ENCODE measurements at regions not wholly inside any gene's neighbourhood (a gene's known extent, or its start where the extent isn't known, plus 50 kb on each side); places are given as distances from the start of the nearest gene placed in this dataset.

GRCh38 chr12:75944097-75944904 is 87.3 kb downstream of the PHLDA1 start (continued):
- TF ChIP-seq CHD4 (IDR thresholded peaks at IDR 0.05; ENCODE audit: borderline replicate concordance, low read length), result peak; percentile 96; the same call in 1 of the 2 replicates
- peak; percentile 64 for TF ChIP-seq PPARG (CRISPR knock-in tag; conservative IDR thresholded peaks at IDR 0.05)
- TF ChIP-seq PHF21A (CRISPR knock-in tag; IDR thresholded peaks at IDR 0.05), result 0 out of 2 replicates have a peak, but pooled peaks have one; percentile 17
- peak; percentile 98 for TF ChIP-seq JUNB (CRISPR knock-in tag; IDR thresholded peaks at IDR 0.05; ENCODE audit: borderline replicate concordance)
- peak; percentile 75 for TF ChIP-seq ZNF503 (CRISPR knock-in tag; IDR thresholded peaks at IDR 0.05)
- no peak for TF ChIP-seq ZSCAN5A (CRISPR knock-in tag; IDR thresholded peaks at IDR 0.05; ENCODE audit: borderline replicate concordance)
- no peak for TF ChIP-seq NBN (conservative IDR thresholded peaks at IDR 0.05)
- TF ChIP-seq E2F1 (CRISPR knock-in tag; IDR thresholded peaks at IDR 0.05), result no peak
- no peak for TF ChIP-seq ZNF7 (CRISPR knock-in tag; IDR thresholded peaks at IDR 0.05)
- TF ChIP-seq KDM3A (CRISPR knock-in tag; IDR thresholded peaks at IDR 0.05; ENCODE audit: low read depth), result no peak
- peak; percentile 43; the same call in 1 of the 2 replicates for TF ChIP-seq DPF2 (CRISPR knock-in tag; IDR thresholded peaks at IDR 0.05; ENCODE audit: borderline replicate concordance, low read depth)
- peak; percentile 66 for TF ChIP-seq DRAP1 (CRISPR knock-in tag; IDR thresholded peaks at IDR 0.05)
- no peak for TF ChIP-seq ZNF280D (CRISPR knock-in tag; IDR thresholded peaks at IDR 0.05)
- TF ChIP-seq SSRP1 (CRISPR knock-in tag; IDR thresholded peaks at IDR 0.05), result no peak
- peak; percentile 93 for TF ChIP-seq SKI (IDR thresholded peaks at IDR 0.05; ENCODE audit: partially characterized antibody)
- peak; percentile 95 for TF ChIP-seq GATA4 (IDR thresholded peaks at IDR 0.05; ENCODE audit: borderline replicate concordance, low read depth)
- TF ChIP-seq SATB2 (CRISPR knock-in tag; IDR thresholded peaks at IDR 0.05), result 0 out of 2 replicates have a peak, but pooled peaks have one; percentile 61
